Small intestine (tissue), 7 donors: ENCODE measurements at regions not wholly inside any gene's neighbourhood (a gene's known extent, or its start where the extent isn't known, plus 50 kb on each side); places are given as distances from the start of the nearest gene placed in this dataset.

Source experiments
- DNase-seq, 2 donors: peaks; one replicate each; pipeline versions ENCODE4 v3.0.0 to v3.0.0-alpha.2; 2013
- FAIRE-seq: peaks from 2 replicates; lab custom pipeline; 2012; peaks lifted over from hg19 to GRCh38; lab: Jason Lieb, UNC
- H3K27ac ChIP-seq, 3 donors: one replicate each; pipeline ENCODE4 v1.5.1; 2013; ENCODE audit warnings: low read length in 2 of 3, mild to moderate bottlenecking in 2 of 3, control low read depth in 1 of 3, inconsistent platforms in 1 of 3, low read depth in 1 of 3, moderate library complexity in 1 of 3
- H3K27me3 ChIP-seq, 3 donors: one replicate each; pipeline ENCODE4 v1.6.1; 2013; ENCODE audit warnings: low read length in 3 of 3, inconsistent platforms in 1 of 3; ENCODE audit not compliant: control insufficient read depth in 3 of 3, insufficient read depth in 3 of 3
- H3K36me3 ChIP-seq, 3 donors: one replicate each; pipeline ENCODE4 v1.6.1; 2013; ENCODE audit warnings: low read length in 3 of 3, inconsistent platforms in 1 of 3, low read depth in 1 of 3, mild to moderate bottlenecking in 1 of 3, moderate library complexity in 1 of 3; ENCODE audit not compliant: control insufficient read depth in 3 of 3, insufficient read depth in 2 of 3
- H3K4me1 ChIP-seq, 3 donors: one replicate each; pipeline ENCODE4 v1.6.1; 2013; ENCODE audit warnings: low read length in 2 of 3, inconsistent platforms in 1 of 3, low read depth in 1 of 3, mild to moderate bottlenecking in 1 of 3, moderate library complexity in 1 of 3; ENCODE audit not compliant: control insufficient read depth in 3 of 3, insufficient read depth in 2 of 3
- H3K4me3 ChIP-seq, 3 donors: one replicate each; pipeline ENCODE4 v1.5.1; 2013; ENCODE audit warnings: low read length in 3 of 3, control low read depth in 1 of 3, inconsistent platforms in 1 of 3, low read depth in 1 of 3, mild to moderate bottlenecking in 1 of 3, moderate library complexity in 1 of 3
- H3K9me3 ChIP-seq, 2 donors: one replicate each; pipeline ENCODE4 v1.6.1; 2013; ENCODE audit warnings: low read depth in 1 of 2, low read length in 1 of 2; ENCODE audit not compliant: control insufficient read depth in 2 of 2, insufficient read depth in 1 of 2
- WGBS, 3 donors: extraction: QIAGEN DNeasy Blood & Tissue Kit; methylation state at CpG; one replicate each; pipeline ENCODE4 v1.1.7; 2013; 5-methylcytosine and 5-hydroxymethylcytosine counted together
- donor health status: healthy with polysubstance abuse.
- donor health status: control.
- donor health status: control.
- donor health status: Bipolar disorder and iron deficiency.
- donor health status: healthy.

- H3K27me3 ChIP-seq, result no peaks in the 10 kb centered on the region
- WGBS, 3 donors, result 72 to 88% (median 86%) methylated on average over 10 of the region's 10 CpGs
- no peak overlapping the region for H3K27ac ChIP-seq
- no peaks in the 10 kb centered on the region for H3K4me1 ChIP-seq
- H3K4me3 ChIP-seq, result no peak overlapping the region
- FAIRE-seq (no peak), DNase-seq (no peak)
- no peaks in the 10 kb centered on the region for H3K36me3 ChIP-seq
- no peaks in the 10 kb centered on the region for H3K9me3 ChIP-seq
Observed at GRCh38 chr11:95697614-95698408, 91.8 kb downstream of the FAM76B start.

- Histone ChIP-seq H3K27me3 (no peaks in the 10 kb centered on the region), H3K4me3 (no peak overlapping the region), H3K36me3 (no peaks in the 10 kb centered on the region), H3K27ac (no peak overlapping the region), H3K9me3 (no peaks in the 10 kb centered on the region), H3K4me1 (no peaks in the 10 kb centered on the region)
- no peak for DNase-seq
- no peak for FAIRE-seq
Observed at GRCh38 chr11:95695181-95695580, 94.4 kb downstream of the FAM76B start.

GRCh38 chr11:95693298-95693697 lies 96.3 kb downstream of the FAM76B start:
- H3K36me3 ChIP-seq, result no peaks in the 10 kb centered on the region
- FAIRE-seq (no peak), DNase-seq (no peak)
- H3K27ac ChIP-seq, result no peak overlapping the region
- no peak overlapping the region for H3K4me3 ChIP-seq
- WGBS, 3 donors, result 25 to 47% (median 31%) methylated on average over 1 of the region's 1 CpG
- H3K9me3 ChIP-seq, result no peaks in the 10 kb centered on the region
- no peaks in the 10 kb centered on the region for H3K4me1 ChIP-seq
- no peaks in the 10 kb centered on the region for H3K27me3 ChIP-seq

GRCh38 chr11:95692526-95693260 lies 96.9 kb downstream of the FAM76B start:
- Histone ChIP-seq H3K4me3 (no peak overlapping the region), H3K27me3 (no peaks in the 10 kb centered on the region), H3K36me3 (no peaks in the 10 kb centered on the region), H3K9me3 (no peaks in the 10 kb centered on the region), H3K4me1 (no peaks in the 10 kb centered on the region), H3K27ac (no peak overlapping the region)
- FAIRE-seq, result no peak
- DNase-seq, result no peak
- 71 to 88% (median 86%) methylated on average over 3 of the region's 3 CpGs for WGBS, 3 donors

GRCh38 chr11:95690100-95690499 lies 99.5 kb downstream of the FAM76B start:
- no peak overlapping the region for H3K27ac ChIP-seq
- H3K4me3 ChIP-seq, result no peak overlapping the region
- FAIRE-seq, result no peak
- WGBS, 3 donors, result 80 to 90% (median 87%) methylated on average over 3 of the region's 3 CpGs
- H3K36me3 ChIP-seq, result no peaks in the 10 kb centered on the region
- DNase-seq, result no peak
- no peaks in the 10 kb centered on the region for H3K4me1 ChIP-seq
- H3K27me3 ChIP-seq, result no peaks in the 10 kb centered on the region
- no peaks in the 10 kb centered on the region for H3K9me3 ChIP-seq

- no peak for DNase-seq
- no peak for FAIRE-seq
- Histone ChIP-seq H3K36me3 (no peaks in the 10 kb centered on the region), H3K27me3 (no peaks in the 10 kb centered on the region), H3K27ac (no peak overlapping the region), H3K4me1 (no peaks in the 10 kb centered on the region), H3K9me3 (no peaks in the 10 kb centered on the region), H3K4me3 (no peak overlapping the region)
- WGBS, 3 donors, result 54 to 60% (median 59%) methylated on average over 7 of the region's 7 CpGs
Observed at GRCh38 chr11:95688501-95689222, 100.9 kb downstream of the FAM76B start.

- Histone ChIP-seq H3K27ac (no peak overlapping the region), H3K27me3 (no peaks in the 10 kb centered on the region), H3K9me3 (no peaks in the 10 kb centered on the region), H3K4me1 (no peaks in the 10 kb centered on the region), H3K4me3 (no peak overlapping the region), H3K36me3 (no peaks in the 10 kb centered on the region)
- DNase-seq (no peak), FAIRE-seq (no peak)
- 76 to 88% (median 83%) methylated on average over 2 of the region's 2 CpGs for WGBS, 3 donors
Observed at GRCh38 chr11:95688015-95688414, 101.6 kb downstream of the FAM76B start.

GRCh38 chr11:95686265-95686664 lies 103.3 kb downstream of the FAM76B start:
- WGBS, 3 donors, result 81 to 95% (median 85%) methylated on average over 3 of the region's 3 CpGs
- Histone ChIP-seq H3K9me3 (no peaks in the 10 kb centered on the region), H3K4me3 (no peak overlapping the region), H3K36me3 (no peaks in the 10 kb centered on the region), H3K27ac (no peak overlapping the region), H3K27me3 (no peaks in the 10 kb centered on the region), H3K4me1 (no peaks in the 10 kb centered on the region)
- no peak for DNase-seq
- FAIRE-seq, result no peak
